HepG2 (cell line): ENCODE measurements at regions not wholly inside any gene's neighbourhood (a gene's known extent, or its start where the extent isn't known, plus 50 kb on each side); places are given as distances from the start of the nearest gene placed in this dataset.

Experiments
- ATAC-seq: fragments of 200-7000 bp; cut with Tn5 transposase; 3 replicates; pipeline ENCODE4 v1.9.1; 2020; ENCODE audit warnings: mild to moderate bottlenecking, moderate library complexity
- BruUV-seq: library from RNA; stranded (reverse); fragments of 400-500 nt; replicated peaks from 2 replicates; lab custom pipeline; 2021; lab: Mats Ljungman, UMichigan
- CTCF ChIA-PET: fragments of 300-600 bp; formaldehyde crosslinking; extraction: SDS; loops from one replicate; lab custom pipeline; 2021; ENCODE audit warnings: low total read pairs, inconsistent platforms, low intra/inter-chr PET ratio; lab: Yijun Ruan, JAX
- POLR2A ChIA-PET: fragments of 350-600 bp; sonication (Branson Sonifier 250); formaldehyde crosslinking; loops from one replicate; lab custom pipeline; 2020; ENCODE audit warnings: antibody characterized with exemption, inconsistent platforms; lab: Yijun Ruan, JAX
- DNase-seq: peaks from one replicate; pipeline ENCODE4 v3.0.0-alpha.2; 2015; ENCODE audit warnings: low spot score
- FAIRE-seq: peaks from 3 replicates; lab custom pipeline; 2011; peaks lifted over from hg19 to GRCh38; lab: Jason Lieb, UNC
- H2AFZ ChIP-seq: one replicate; pipeline ENCODE4 v1.6.1; 2011; ENCODE audit warnings: low read length, inconsistent platforms
- H3K27ac ChIP-seq: fragments of 300-600 bp; 3 replicates; pipeline ENCODE4 v1.8.0; 2011; ENCODE audit warnings: mixed run types, mild to moderate bottlenecking, mixed read lengths, low read length, inconsistent platforms; ENCODE audit not compliant: insufficient read depth; ENCODE audit errors: extremely low read length
- H3K27me3 ChIP-seq, 2 experiments: fragments of 200-600 bp in 1 of 2; 2 replicates in 1 of 2; 3 replicates in 1 of 2; pipeline versions ENCODE4 v1.6.0 to v1.8.0; 2011; ENCODE audit warnings: low read length in 2 of 2, mild to moderate bottlenecking in 2 of 2, moderate library complexity in 2 of 2, inconsistent platforms in 1 of 2; ENCODE audit not compliant: insufficient read depth in 2 of 2, control insufficient read depth in 1 of 2
- H3K36me3 ChIP-seq, 2 experiments: fragments of 200-600 bp in 1 of 2; replicated peaks in 1 of 2; 2 replicates in 1 of 2; 3 replicates in 1 of 2; pipeline versions ENCODE4 v1.5.1 to v1.8.0; 2011; ENCODE audit warnings: low read length in 2 of 2, inconsistent platforms in 1 of 2; ENCODE audit not compliant: insufficient read depth in 2 of 2, control insufficient read depth in 1 of 2
- H3K4me1 ChIP-seq: 2 replicates; pipeline ENCODE4 v1.5.1; 2012; ENCODE audit warnings: low read length, inconsistent platforms; ENCODE audit not compliant: insufficient read depth
- H3K4me2 ChIP-seq: 2 replicates; pipeline ENCODE4 v1.6.0; 2011; ENCODE audit warnings: low read depth, low read length, inconsistent platforms
- H3K4me3 ChIP-seq, 3 experiments: fragments of 200-600 bp in 1 of 3; sonication (generic), shearing (Covaris generic) in 1 of 3; replicated peaks in 1 of 3; 2 replicates each; pipeline ENCODE4 v1.5.1; 2011 to 2016; ENCODE audit warnings: low read length in 3 of 3, inconsistent platforms in 2 of 3, low read depth in 2 of 3, mild to moderate bottlenecking in 2 of 3, control low read depth in 1 of 3, mixed read lengths in 1 of 3; ENCODE audit not compliant: insufficient read depth in 1 of 3
- H3K79me2 ChIP-seq: one replicate; pipeline ENCODE4 v1.6.1; 2011; ENCODE audit warnings: low read length, inconsistent platforms; ENCODE audit not compliant: insufficient read depth
- H3K9ac ChIP-seq: 2 replicates; pipeline ENCODE4 v1.6.0; 2011; ENCODE audit warnings: mild to moderate bottlenecking, low read depth, low read length, inconsistent platforms; ENCODE audit not compliant: insufficient read depth
- H3K9me3 ChIP-seq: 2 replicates; pipeline ENCODE4 v1.5.1; 2012; ENCODE audit warnings: mild to moderate bottlenecking, low read length
- H4K20me1 ChIP-seq: 2 replicates; pipeline ENCODE4 v1.6.0; 2011; ENCODE audit warnings: inconsistent platforms, mild to moderate bottlenecking, low read length, moderate library complexity; ENCODE audit not compliant: insufficient read depth
- BRCA1 ChIP-seq: sonication (generic); formaldehyde crosslinking; IDR thresholded peaks from 2 replicates; pipeline ENCODE4 v1.4.0; 2020; ENCODE audit warnings: missing genetic modification reagents
- E2F5 ChIP-seq: sonication (generic); formaldehyde crosslinking; conservative IDR thresholded peaks from 2 replicates; pipeline ENCODE4 v1.4.0; 2020; ENCODE audit warnings: missing genetic modification reagents
- EP300 ChIP-seq, 3 experiments: sonication (generic) in 1 of 3; formaldehyde crosslinking in 1 of 3; IDR thresholded peaks; 2 replicates each; pipeline versions ENCODE4 v1.5.1 to v1.6.1; 2011 to 2020; ENCODE audit warnings: low read depth in 2 of 3, low read length in 2 of 3, borderline replicate concordance in 1 of 3, improper control_type of control experiment in 1 of 3, mild to moderate bottlenecking in 1 of 3, missing genetic modification reagents in 1 of 3, moderate library complexity in 1 of 3
- GFI1 ChIP-seq: sonication (generic); formaldehyde crosslinking; IDR thresholded peaks from 2 replicates; pipeline ENCODE4 v1.5.0; 2020; ENCODE audit warnings: missing genetic modification reagents, mild to moderate bottlenecking, borderline replicate concordance
- GLI4 ChIP-seq: sonication (generic); formaldehyde crosslinking; IDR thresholded peaks from 2 replicates; pipeline ENCODE4 v1.5.1; 2020; ENCODE audit warnings: missing genetic modification reagents, mild to moderate bottlenecking, moderate library complexity, borderline replicate concordance
- NFE2L1 ChIP-seq: sonication (generic); formaldehyde crosslinking; IDR thresholded peaks from 2 replicates; pipeline ENCODE4 v1.4.0; 2020; ENCODE audit warnings: missing genetic modification reagents, mild to moderate bottlenecking, borderline replicate concordance
- PATZ1 ChIP-seq: sonication (generic); formaldehyde crosslinking; IDR thresholded peaks from 2 replicates; pipeline ENCODE4 v1.4.0; 2020; ENCODE audit warnings: missing genetic modification reagents
- SRSF1 ChIP-seq: fragments of 200-400 bp; formaldehyde crosslinking; optimal IDR thresholded peaks from 2 replicates; pipeline ENCODE3; 2017; ENCODE audit warnings: mild to moderate bottlenecking, low read depth, low read length, moderate library complexity
- ZMYM4 ChIP-seq: sonication (generic); formaldehyde crosslinking; IDR thresholded peaks from 2 replicates; pipeline ENCODE4 v1.8.1; 2023; ENCODE audit warnings: mild to moderate bottlenecking, missing genetic modification reagents
- ZNF10 ChIP-seq: sonication (generic); formaldehyde crosslinking; IDR thresholded peaks from 2 replicates; pipeline ENCODE4 v1.4.0; 2020; ENCODE audit warnings: mild to moderate bottlenecking, low read depth, missing genetic modification reagents, borderline replicate concordance
- ZNF17 ChIP-seq: sonication (generic); formaldehyde crosslinking; IDR thresholded peaks from 2 replicates; pipeline ENCODE4 v1.5.0; 2020; ENCODE audit warnings: mild to moderate bottlenecking, missing genetic modification reagents
- ZNF362 ChIP-seq: sonication (generic); formaldehyde crosslinking; IDR thresholded peaks from 2 replicates; pipeline ENCODE4 v1.4.0; 2020; ENCODE audit warnings: missing genetic modification reagents, mild to moderate bottlenecking, borderline replicate concordance
- ZNF850 ChIP-seq: sonication (generic); formaldehyde crosslinking; conservative IDR thresholded peaks from 2 replicates; pipeline ENCODE4 v1.9.0; 2021; ENCODE audit warnings: mild to moderate bottlenecking, missing genetic modification reagents
- WGBS: methylation state at CpG from one replicate; pipeline ENCODE4 v1.1.6; 2017; ENCODE audit warnings: low lambda C conversion rate; 5-methylcytosine and 5-hydroxymethylcytosine counted together
- in situ Hi-C: cut with HindIII; loops from 2 replicates; pipeline ENCODE4 v1.10.0; 2017; ENCODE audit warnings: low pct_unique_long_range_greater_than_20kb; ENCODE audit not compliant: extremely low pct_ligation_motif_present
- intact Hi-C: fragments of 100-400 bp; cut with micrococcal nuclease; formaldehyde crosslinking; loops from one replicate; pipeline ENCODE4 v1.10.0; 2022; ENCODE audit not compliant: unreplicated experiment
- TF ChIP-seq, protein P1 (sequence below): sonication (generic); formaldehyde crosslinking; conservative IDR thresholded peaks from 2 replicates; pipeline ENCODE4 v1.8.0; 2022; ENCODE audit warnings: mild to moderate bottlenecking, moderate library complexity, missing genetic modification reagents
- TF ChIP-seq, protein P2 (sequence below): sonication (generic); formaldehyde crosslinking; conservative IDR thresholded peaks from 2 replicates; pipeline ENCODE4 v1.8.1; 2023; ENCODE audit warnings: missing genetic modification reagents

DNA sequence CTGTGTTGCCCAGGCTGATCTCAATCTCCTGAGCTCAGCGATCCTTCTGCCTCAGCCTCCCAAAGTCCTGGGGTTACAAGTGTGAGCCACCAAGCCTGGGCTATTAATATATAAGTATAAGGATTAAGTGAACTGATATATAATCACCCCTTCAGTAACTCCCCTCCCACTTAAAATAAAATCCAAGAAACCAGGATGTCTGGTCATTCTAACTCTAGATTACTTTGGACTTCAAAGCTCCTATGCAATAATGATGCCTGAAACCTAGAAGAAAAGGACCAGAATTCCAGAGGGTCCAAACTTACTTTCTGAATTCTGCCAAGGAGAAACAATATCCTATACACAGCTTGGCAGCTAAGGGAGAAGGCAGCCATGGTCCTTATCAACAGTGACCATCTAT, 206.8 kb upstream of the ZNF217 start (continued):
- TF ChIP-seq ZNF362 (no peak), ZNF850 (CRISPR knock-in tag) (0 out of 2 replicates have a peak, but pooled peaks have one; percentile 80), ZNF10 (CRISPR knock-in tag) (no peak), E2F5 (no peak), NFE2L1 (CRISPR knock-in tag) (no peak)
- TF ChIP-seq, protein P1, sequence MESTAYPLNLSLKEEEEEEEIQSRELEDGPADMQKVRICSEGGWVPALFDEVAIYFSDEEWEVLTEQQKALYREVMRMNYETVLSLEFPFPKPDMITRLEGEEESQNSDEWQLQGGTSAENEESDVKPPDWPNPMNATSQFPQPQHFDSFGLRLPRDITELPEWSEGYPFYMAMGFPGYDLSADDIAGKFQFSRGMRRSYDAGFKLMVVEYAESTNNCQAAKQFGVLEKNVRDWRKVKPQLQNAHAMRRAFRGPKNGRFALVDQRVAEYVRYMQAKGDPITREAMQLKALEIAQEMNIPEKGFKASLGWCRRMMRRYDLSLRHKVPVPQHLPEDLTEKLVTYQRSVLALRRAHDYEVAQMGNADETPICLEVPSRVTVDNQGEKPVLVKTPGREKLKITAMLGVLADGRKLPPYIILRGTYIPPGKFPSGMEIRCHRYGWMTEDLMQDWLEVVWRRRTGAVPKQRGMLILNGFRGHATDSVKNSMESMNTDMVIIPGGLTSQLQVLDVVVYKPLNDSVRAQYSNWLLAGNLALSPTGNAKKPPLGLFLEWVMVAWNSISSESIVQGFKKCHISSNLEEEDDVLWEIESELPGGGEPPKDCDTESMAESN (CRISPR knock-in tag), result no peak

GRCh38 chr20:53797085-53797484, 203.4 kb upstream of the ZNF217 start:
- Histone ChIP-seq H3K9me3 (no peaks in the 10 kb centered on the region), H3K9ac (no peak overlapping the region), H3K27me3 (no peaks in the 10 kb centered on the region), H3K4me3 (no peak overlapping the region), H4K20me1 (no peaks in the 10 kb centered on the region), H3K27ac (no peak overlapping the region), H2AFZ (no peak overlapping the region), H3K4me2 (no peak overlapping the region), H3K4me1 (peaks cover 58% of the 10 kb centered on the region), H3K79me2 (no peaks in the 10 kb centered on the region), H3K36me3 (no peaks in the 10 kb centered on the region)
- WGBS, result 57% methylated on average over 4 of the region's 4 CpGs
- DNase-seq, result no peak
- POLR2A ChIA-PET, result no interaction called here
- CTCF ChIA-PET, result no interaction called here
- in situ Hi-C loops (no loop called here), intact Hi-C loops (no loop called here)
- no peak for ATAC-seq
- FAIRE-seq, result no peak
- no TSS peak for BruUV-seq
- TF ChIP-seq, protein P2, sequence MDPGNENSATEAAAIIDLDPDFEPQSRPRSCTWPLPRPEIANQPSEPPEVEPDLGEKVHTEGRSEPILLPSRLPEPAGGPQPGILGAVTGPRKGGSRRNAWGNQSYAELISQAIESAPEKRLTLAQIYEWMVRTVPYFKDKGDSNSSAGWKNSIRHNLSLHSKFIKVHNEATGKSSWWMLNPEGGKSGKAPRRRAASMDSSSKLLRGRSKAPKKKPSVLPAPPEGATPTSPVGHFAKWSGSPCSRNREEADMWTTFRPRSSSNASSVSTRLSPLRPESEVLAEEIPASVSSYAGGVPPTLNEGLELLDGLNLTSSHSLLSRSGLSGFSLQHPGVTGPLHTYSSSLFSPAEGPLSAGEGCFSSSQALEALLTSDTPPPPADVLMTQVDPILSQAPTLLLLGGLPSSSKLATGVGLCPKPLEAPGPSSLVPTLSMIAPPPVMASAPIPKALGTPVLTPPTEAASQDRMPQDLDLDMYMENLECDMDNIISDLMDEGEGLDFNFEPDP, result no peak
- TF ChIP-seq EP300 (IDR thresholded peaks at IDR 0.05; ENCODE audit: low read depth in 2 of 2, low read length in 2 of 2), result no peak
- peak; percentile 56 for TF ChIP-seq EP300 (CRISPR knock-in tag; IDR thresholded peaks at IDR 0.05; ENCODE audit: borderline replicate concordance)
- TF ChIP-seq BRCA1, result no peak
- 0 out of 2 replicates have a peak, but pooled peaks have one; percentile 36 for TF ChIP-seq PATZ1 (CRISPR knock-in tag)
- TF ChIP-seq ZNF17, result no peak
- TF ChIP-seq GFI1 (CRISPR knock-in tag), result no peak
- no peak for TF ChIP-seq SRSF1
- TF ChIP-seq ZMYM4 (CRISPR knock-in tag), result 0 out of 2 replicates have a peak, but pooled peaks have one; percentile 33
- TF ChIP-seq GLI4 (CRISPR knock-in tag), result no peak; the same call in 1 of the 2 replicates
